ENCODE measurements at regions not wholly inside any gene's neighbourhood (a gene's known extent, or its start where the extent isn't known, plus 50 kb on each side); places are given as distances from the start of the nearest gene placed in this dataset.

DNA sequence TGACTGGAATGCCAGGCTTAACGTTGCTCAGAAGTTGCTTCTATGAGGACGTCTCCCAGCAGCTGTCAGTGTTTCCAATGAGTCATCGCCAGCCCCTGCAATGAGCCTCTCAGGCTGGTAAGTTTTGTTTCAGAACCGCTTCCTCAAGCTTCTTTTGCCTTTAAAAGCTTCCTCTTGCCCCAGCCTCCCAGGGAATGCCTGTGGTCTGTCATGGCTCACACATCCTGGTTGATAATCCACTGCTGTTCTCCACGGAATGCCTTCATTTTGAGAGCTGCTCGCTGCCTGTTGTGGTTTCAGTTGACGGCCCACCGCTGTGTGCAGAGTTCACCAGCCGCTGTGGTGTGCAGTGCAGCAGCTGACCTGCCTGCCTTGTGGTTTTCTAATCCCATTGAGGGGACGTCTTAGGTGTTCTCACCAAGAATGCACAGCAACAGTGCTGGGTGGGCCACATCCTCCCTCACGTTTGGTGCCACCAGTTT, 96.4 kb downstream of the RTP5 start:
- no peaks in the 10 kb centered on the region for H3K36me3 ChIP-seq (replicated peaks; ENCODE audit: insufficient read depth, low read depth)
- peaks cover 17% of the 10 kb centered on the region for H3K4me1 ChIP-seq (ENCODE audit: insufficient read depth)
- H3K27me3 ChIP-seq, result no peaks in the 10 kb centered on the region
- H3K27ac ChIP-seq, result peak overlapping the region; percentile 77
- no peak overlapping the region for H2AFZ ChIP-seq
- no peaks in the 10 kb centered on the region for H3K9me2 ChIP-seq (replicated peaks; ENCODE audit: insufficient read depth)
- peak; percentile 89 for DNase-seq (ENCODE audit: low spot score)
- WGBS (ENCODE audit: low lambda C conversion rate, missing lambda C conversion rate), result 30% methylated on average over 11 of the region's 11 CpGs
- peak overlapping the region; percentile 44 for H3K4me2 ChIP-seq
- H4K20me1 ChIP-seq (ENCODE audit: insufficient read depth, poor library complexity, severe bottlenecking), result no peaks in the 10 kb centered on the region
- H3K79me2 ChIP-seq, result no peaks in the 10 kb centered on the region
- TF ChIP-seq EZH2 (IDR thresholded peaks at IDR 0.05; ENCODE audit: borderline replicate concordance) (no peak), EZH2phosphoT487 (IDR thresholded peaks at IDR 0.05; ENCODE audit: low read depth, severe bottlenecking, unreplicated experiment) (no peak)
- TF ChIP-seq, protein P1, sequence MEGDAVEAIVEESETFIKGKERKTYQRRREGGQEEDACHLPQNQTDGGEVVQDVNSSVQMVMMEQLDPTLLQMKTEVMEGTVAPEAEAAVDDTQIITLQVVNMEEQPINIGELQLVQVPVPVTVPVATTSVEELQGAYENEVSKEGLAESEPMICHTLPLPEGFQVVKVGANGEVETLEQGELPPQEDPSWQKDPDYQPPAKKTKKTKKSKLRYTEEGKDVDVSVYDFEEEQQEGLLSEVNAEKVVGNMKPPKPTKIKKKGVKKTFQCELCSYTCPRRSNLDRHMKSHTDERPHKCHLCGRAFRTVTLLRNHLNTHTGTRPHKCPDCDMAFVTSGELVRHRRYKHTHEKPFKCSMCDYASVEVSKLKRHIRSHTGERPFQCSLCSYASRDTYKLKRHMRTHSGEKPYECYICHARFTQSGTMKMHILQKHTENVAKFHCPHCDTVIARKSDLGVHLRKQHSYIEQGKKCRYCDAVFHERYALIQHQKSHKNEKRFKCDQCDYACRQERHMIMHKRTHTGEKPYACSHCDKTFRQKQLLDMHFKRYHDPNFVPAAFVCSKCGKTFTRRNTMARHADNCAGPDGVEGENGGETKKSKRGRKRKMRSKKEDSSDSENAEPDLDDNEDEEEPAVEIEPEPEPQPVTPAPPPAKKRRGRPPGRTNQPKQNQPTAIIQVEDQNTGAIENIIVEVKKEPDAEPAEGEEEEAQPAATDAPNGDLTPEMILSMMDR (IDR thresholded peaks at IDR 0.05; ENCODE audit: poor library complexity), result no peak
- H3K4me3 ChIP-seq, result no peak overlapping the region
- no peaks in the 10 kb centered on the region for H3K9me3 ChIP-seq (ENCODE audit: low read depth)

DNA sequence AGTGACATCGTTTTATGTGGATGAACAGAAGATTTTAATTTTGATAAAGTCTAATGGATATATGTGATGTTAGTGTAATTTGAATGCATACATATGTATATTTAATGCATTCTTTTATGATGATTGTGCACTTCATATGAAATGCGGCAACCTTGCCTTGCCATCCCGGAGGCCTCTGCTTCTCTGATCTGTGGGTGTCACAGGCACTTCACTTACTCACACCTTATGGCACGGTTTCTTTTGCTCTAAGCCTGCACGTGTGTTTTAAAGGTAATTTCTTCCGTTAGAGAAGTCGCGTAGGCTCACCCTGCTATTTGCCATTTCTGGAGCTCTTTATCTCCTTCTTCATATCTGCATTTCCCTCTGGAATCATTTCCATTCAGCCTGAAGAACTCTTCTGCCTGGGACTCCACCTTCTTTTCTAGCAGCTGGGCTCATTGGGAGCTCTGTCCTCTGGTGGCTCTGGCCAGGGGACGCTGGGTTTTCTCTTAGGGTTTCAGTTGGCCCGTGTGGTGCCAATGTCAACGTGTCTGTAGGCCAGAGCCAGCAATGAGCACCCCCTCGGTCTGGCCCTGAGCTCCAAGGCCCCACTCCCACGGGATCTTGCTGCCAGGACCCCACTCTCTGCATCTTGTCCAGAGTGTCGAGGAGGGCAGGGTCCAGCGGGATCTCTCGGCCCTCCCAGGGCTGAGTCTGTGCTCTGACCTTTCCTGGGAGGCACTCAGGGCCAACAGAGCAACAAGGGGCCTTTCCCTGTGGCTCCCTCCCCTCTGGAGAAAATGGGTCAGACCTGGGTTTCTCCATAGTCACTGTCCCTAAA, 97.3 kb downstream of the RTP5 start:
- Histone ChIP-seq H4K20me1 (ENCODE audit: insufficient read depth, poor library complexity, severe bottlenecking) (no peaks in the 10 kb centered on the region), H3K4me2 (peak overlapping the region; percentile 41), H2AFZ (no peak overlapping the region), H3K36me3 (replicated peaks; ENCODE audit: insufficient read depth, low read depth) (no peaks in the 10 kb centered on the region), H3K79me2 (no peaks in the 10 kb centered on the region), H3K27ac (peak overlapping the region; percentile 77), H3K4me1 (ENCODE audit: insufficient read depth) (peaks cover 17% of the 10 kb centered on the region), H3K9me3 (ENCODE audit: low read depth) (no peaks in the 10 kb centered on the region), H3K4me3 (no peak overlapping the region), H3K27me3 (no peaks in the 10 kb centered on the region), H3K9me2 (replicated peaks; ENCODE audit: insufficient read depth) (no peaks in the 10 kb centered on the region)
- DNase-seq (ENCODE audit: low spot score), result no peak
- TF ChIP-seq, protein P1 (IDR thresholded peaks at IDR 0.05; ENCODE audit: poor library complexity), result no peak
- 90% methylated on average over 16 of the region's 16 CpGs for WGBS (ENCODE audit: low lambda C conversion rate, missing lambda C conversion rate)

DNA sequence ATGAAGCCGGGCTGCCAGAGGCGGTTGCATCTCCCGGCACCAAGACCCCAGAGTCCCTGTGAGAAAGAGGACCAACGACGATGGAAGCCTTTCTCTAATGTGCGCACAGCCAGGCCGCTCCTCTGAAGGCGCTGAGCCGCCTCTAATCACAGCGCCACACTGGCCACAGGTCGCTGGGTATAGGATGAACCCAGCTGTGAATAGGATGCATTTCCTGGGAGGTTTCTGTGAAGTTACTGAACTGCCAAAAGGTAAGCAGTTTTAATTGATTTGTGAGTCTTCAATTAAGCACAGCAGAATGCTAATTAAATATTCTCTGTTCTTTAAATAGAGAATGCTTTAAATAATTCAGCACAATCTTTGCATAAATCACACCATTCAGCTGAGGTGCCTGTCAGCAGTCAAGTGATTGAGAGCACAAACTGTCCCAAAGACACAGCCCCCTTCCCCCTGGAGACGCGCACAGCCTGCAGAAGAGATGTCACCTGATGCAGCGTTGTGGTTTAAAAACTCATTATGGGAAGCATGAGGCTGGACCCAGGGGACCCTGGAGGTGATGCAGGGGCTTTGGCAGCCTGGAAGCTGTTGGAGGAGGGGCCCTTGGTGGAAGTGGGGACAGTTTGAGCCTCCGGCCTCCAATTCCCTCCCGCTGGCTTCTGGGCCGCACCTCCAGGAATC, 98.1 kb downstream of the RTP5 start:
- 89% methylated on average over 17 of the region's 17 CpGs for WGBS (ENCODE audit: low lambda C conversion rate, missing lambda C conversion rate)
- DNase-seq (ENCODE audit: low spot score), result no peak
- Histone ChIP-seq H2AFZ (no peak overlapping the region), H3K27me3 (no peaks in the 10 kb centered on the region), H3K9me2 (replicated peaks; ENCODE audit: insufficient read depth) (no peaks in the 10 kb centered on the region), H3K36me3 (replicated peaks; ENCODE audit: insufficient read depth, low read depth) (no peaks in the 10 kb centered on the region), H3K4me3 (no peak overlapping the region), H4K20me1 (ENCODE audit: insufficient read depth, poor library complexity, severe bottlenecking) (no peaks in the 10 kb centered on the region), H3K4me1 (ENCODE audit: insufficient read depth) (peaks cover 17% of the 10 kb centered on the region), H3K79me2 (no peaks in the 10 kb centered on the region), H3K27ac (no peak overlapping the region), H3K9me3 (ENCODE audit: low read depth) (no peaks in the 10 kb centered on the region), H3K4me2 (no peak overlapping the region)
- TF ChIP-seq EZH2 (IDR thresholded peaks at IDR 0.05; ENCODE audit: borderline replicate concordance), result no peak
- TF ChIP-seq, protein P1 (IDR thresholded peaks at IDR 0.05; ENCODE audit: poor library complexity), result no peak
- no peak for TF ChIP-seq EZH2phosphoT487 (IDR thresholded peaks at IDR 0.05; ENCODE audit: low read depth, severe bottlenecking, unreplicated experiment)
